ENCODE measurements at regions not wholly inside any gene's neighbourhood (a gene's known extent, or its start where the extent isn't known, plus 50 kb on each side); places are given as distances from the start of the nearest gene placed in this dataset.

DNA sequence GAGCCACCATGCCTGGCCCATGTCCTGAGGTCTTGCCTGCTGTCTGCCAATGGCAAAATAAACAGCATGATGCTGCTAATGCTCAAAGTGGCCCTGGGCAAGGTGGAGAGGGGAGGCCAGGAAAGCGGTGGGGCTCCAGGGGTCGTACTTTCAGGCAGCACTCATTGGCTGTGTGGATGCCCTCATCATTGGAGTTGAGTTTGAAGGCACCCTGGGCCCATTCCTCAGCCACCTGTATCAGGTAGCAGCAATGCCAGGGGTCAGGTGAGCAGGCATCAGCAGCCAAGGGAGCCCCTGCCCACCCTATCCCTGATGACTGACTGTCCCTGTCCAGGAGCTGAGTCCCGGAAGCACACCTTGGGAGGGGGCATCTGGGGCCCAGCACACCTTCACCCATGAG, 902.5 kb upstream of the ZNF722 start:
- TF ChIP-seq, protein P1, sequence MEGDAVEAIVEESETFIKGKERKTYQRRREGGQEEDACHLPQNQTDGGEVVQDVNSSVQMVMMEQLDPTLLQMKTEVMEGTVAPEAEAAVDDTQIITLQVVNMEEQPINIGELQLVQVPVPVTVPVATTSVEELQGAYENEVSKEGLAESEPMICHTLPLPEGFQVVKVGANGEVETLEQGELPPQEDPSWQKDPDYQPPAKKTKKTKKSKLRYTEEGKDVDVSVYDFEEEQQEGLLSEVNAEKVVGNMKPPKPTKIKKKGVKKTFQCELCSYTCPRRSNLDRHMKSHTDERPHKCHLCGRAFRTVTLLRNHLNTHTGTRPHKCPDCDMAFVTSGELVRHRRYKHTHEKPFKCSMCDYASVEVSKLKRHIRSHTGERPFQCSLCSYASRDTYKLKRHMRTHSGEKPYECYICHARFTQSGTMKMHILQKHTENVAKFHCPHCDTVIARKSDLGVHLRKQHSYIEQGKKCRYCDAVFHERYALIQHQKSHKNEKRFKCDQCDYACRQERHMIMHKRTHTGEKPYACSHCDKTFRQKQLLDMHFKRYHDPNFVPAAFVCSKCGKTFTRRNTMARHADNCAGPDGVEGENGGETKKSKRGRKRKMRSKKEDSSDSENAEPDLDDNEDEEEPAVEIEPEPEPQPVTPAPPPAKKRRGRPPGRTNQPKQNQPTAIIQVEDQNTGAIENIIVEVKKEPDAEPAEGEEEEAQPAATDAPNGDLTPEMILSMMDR (IDR thresholded peaks at IDR 0.05), result no peak
- TF ChIP-seq POLR2A (IDR thresholded peaks at IDR 0.05), result no peak
